HCT116 (cell line): ENCODE measurements at regions not wholly inside any gene's neighbourhood (a gene's known extent, or its start where the extent isn't known, plus 50 kb on each side); places are given as distances from the start of the nearest gene placed in this dataset.

Experiments
- ATAC-seq: fragments of 200-7000 bp; cut with Tn5 transposase; 2 replicates; pipeline ENCODE4 v1.9.1; 2020; ENCODE audit warnings: mild to moderate bottlenecking, moderate library complexity
- BruUV-seq: library from RNA; stranded (reverse); fragments of 400-500 nt; replicated peaks from 2 replicates; lab custom pipeline; 2021; lab: Mats Ljungman, UMichigan
- CTCF ChIA-PET: fragments of 300-600 bp; sonication (Branson Sonifier 250); formaldehyde crosslinking; loops from one replicate; lab custom pipeline; 2021; ENCODE audit warnings: antibody characterized with exemption; lab: Charles Lee
- POLR2A ChIA-PET: fragments of 300-600, 350-600 bp; sonication (Branson Sonifier 250); formaldehyde crosslinking; loops from one replicate; lab custom pipeline; 2021; ENCODE audit warnings: antibody characterized with exemption; lab: Charles Lee
- RAD21 ChIA-PET, 2 experiments: fragments of 300-600 bp; sonication (Branson Sonifier 250); formaldehyde crosslinking; loops; one replicate each; lab custom pipeline; 2023; ENCODE audit warnings: low total read pairs in 2 of 2; ENCODE audit not compliant: uncharacterized antibody in 2 of 2, unreplicated experiment in 2 of 2, low non-redundant PET in 1 of 2; lab: Charles Lee
- DNase-seq: peaks from one replicate; pipeline ENCODE4 v3.0.0-alpha.2; 2010; ENCODE audit warnings: low read depth, low spot score
- H2AFZ ChIP-seq: fragments of 200-600 bp; shearing (Covaris generic), sonication (generic); 2 replicates; pipeline ENCODE4 v1.6.1; 2017; ENCODE audit warnings: low read depth, mixed run types, mixed read lengths, antibody characterized with exemption, low read length; ENCODE audit not compliant: poor library complexity, severe bottlenecking
- H3K27ac ChIP-seq: 2 replicates; pipeline ENCODE4 v1.5.1; 2012; ENCODE audit warnings: low read depth, low read length
- H3K27me3 ChIP-seq: fragments of 200-600 bp; sonication (generic); 2 replicates; pipeline ENCODE4 v1.6.1; 2016; ENCODE audit warnings: mixed run types, low read length, mixed read lengths; ENCODE audit not compliant: insufficient read depth
- H3K36me3 ChIP-seq, 2 experiments: fragments of 200-500 bp in 1 of 2; fragments of 200-600 bp in 1 of 2; sonication (Bioruptor generic) in 1 of 2; sonication (generic) in 1 of 2; 2 replicates each; pipeline versions ENCODE4 v1.5.1 to v1.6.1; 2014 to 2016; ENCODE audit warnings: low read length in 2 of 2, inconsistent platforms in 1 of 2, mixed read lengths in 1 of 2, mixed run types in 1 of 2; ENCODE audit not compliant: insufficient read depth in 2 of 2, control insufficient read depth in 1 of 2
- H3K4me1 ChIP-seq, 2 experiments: fragments of 200-600 bp in 1 of 2; sonication (generic) in 1 of 2; 2 replicates each; pipeline versions ENCODE4 v1.5.1 to v1.6.1; 2012 to 2017; ENCODE audit warnings: low read length in 2 of 2, inconsistent platforms in 1 of 2, mild to moderate bottlenecking in 1 of 2, mixed read lengths in 1 of 2, mixed run types in 1 of 2, moderate library complexity in 1 of 2; ENCODE audit not compliant: insufficient read depth in 2 of 2, control insufficient read depth in 1 of 2
- H3K4me2 ChIP-seq: fragments of 200-600 bp; sonication (generic); 2 replicates; pipeline ENCODE4 v1.6.1; 2017; ENCODE audit warnings: mixed run types, low read length, mixed read lengths
- H3K4me3 ChIP-seq, 2 experiments: fragments of 200-600 bp in 1 of 2; sonication (generic) in 1 of 2; replicated peaks in 1 of 2; 2 replicates each; pipeline ENCODE4 v1.5.1; 2011 to 2016; ENCODE audit warnings: low read length in 2 of 2, control low read depth in 1 of 2, low read depth in 1 of 2, mild to moderate bottlenecking in 1 of 2, mixed read lengths in 1 of 2, mixed run types in 1 of 2
- H3K79me2 ChIP-seq: fragments of 200-600 bp; sonication (generic); 2 replicates; pipeline ENCODE4 v1.6.1; 2017; ENCODE audit warnings: mild to moderate bottlenecking, mixed run types, low read length, moderate library complexity, mixed read lengths; ENCODE audit not compliant: insufficient read depth
- H3K9ac ChIP-seq: fragments of 200-600 bp; sonication (generic); 2 replicates; pipeline ENCODE4 v1.6.1; 2016; ENCODE audit warnings: low read length, mixed read lengths
- H3K9me2 ChIP-seq: fragments of 200-600 bp; sonication (generic), shearing (Covaris generic); 2 replicates; pipeline ENCODE4 v1.6.1; 2017; ENCODE audit warnings: mixed run types, mild to moderate bottlenecking, moderate library complexity; ENCODE audit not compliant: insufficient read depth
- H3K9me3 ChIP-seq, 2 experiments: fragments of 200-500 bp in 1 of 2; fragments of 200-600 bp in 1 of 2; sonication (Bioruptor generic) in 1 of 2; sonication (generic) in 1 of 2; 2 replicates each; pipeline ENCODE4 v1.6.1; 2014 to 2017; ENCODE audit warnings: low read length in 2 of 2, mixed read lengths in 2 of 2, inconsistent platforms in 1 of 2, low read depth in 1 of 2, mild to moderate bottlenecking in 1 of 2, mixed run types in 1 of 2, moderate library complexity in 1 of 2; ENCODE audit not compliant: control insufficient read depth in 1 of 2, insufficient read depth in 1 of 2
- H4K20me1 ChIP-seq: fragments of 200-600 bp; sonication (generic), shearing (Covaris generic); 2 replicates; pipeline ENCODE4 v1.6.1; 2017; ENCODE audit warnings: mixed run types, mild to moderate bottlenecking, moderate library complexity; ENCODE audit not compliant: insufficient read depth
- ATF3 ChIP-seq: IDR thresholded peaks from 2 replicates; pipeline ENCODE4 v1.6.1; 2012
- CBX3 ChIP-seq: IDR thresholded peaks from 2 replicates; pipeline ENCODE4 v1.6.1; 2012; ENCODE audit warnings: low read depth
- CTCF ChIP-seq, 3 experiments: fragments of 200-600 bp in 1 of 3; sonication (generic) in 1 of 3; IDR thresholded peaks in 2 of 3; conservative IDR thresholded peaks in 1 of 3; 2 replicates each; pipeline ENCODE4 v1.5.1; 2012 to 2017; ENCODE audit warnings: low read depth in 2 of 3, low read length in 2 of 3, antibody characterized with exemption in 1 of 3, borderline replicate concordance in 1 of 3, control low read depth in 1 of 3, mild to moderate bottlenecking in 1 of 3, mixed read lengths in 1 of 3, mixed run types in 1 of 3, moderate library complexity in 1 of 3; ENCODE audit not compliant: insufficient read depth in 1 of 3
- EGR1 ChIP-seq: IDR thresholded peaks from 2 replicates; pipeline ENCODE4 v1.6.1; 2012; ENCODE audit warnings: low read depth
- ELF1 ChIP-seq: IDR thresholded peaks from 2 replicates; pipeline ENCODE4 v1.6.1; 2012; ENCODE audit warnings: low read depth, borderline replicate concordance
- JUND ChIP-seq: IDR thresholded peaks from 2 replicates; pipeline ENCODE4 v1.6.1; 2012
- MAX ChIP-seq: IDR thresholded peaks from 2 replicates; pipeline ENCODE4 v1.6.1; 2012
- POLR2A ChIP-seq: IDR thresholded peaks from 2 replicates; pipeline ENCODE4 v1.7.0; 2011; ENCODE audit warnings: borderline replicate concordance; ENCODE audit not compliant: insufficient read depth, insufficient read length; ENCODE audit errors: extremely low read depth
- RAD21 ChIP-seq: IDR thresholded peaks from 2 replicates; pipeline ENCODE4 v1.6.1; 2012; ENCODE audit warnings: low read depth, mild to moderate bottlenecking
- SIN3A ChIP-seq: IDR thresholded peaks from 2 replicates; pipeline ENCODE4 v1.6.1; 2012; ENCODE audit warnings: low read depth
- SRF ChIP-seq: IDR thresholded peaks from 2 replicates; pipeline ENCODE4 v1.6.1; 2012; ENCODE audit warnings: low read depth
- TCF7L2 ChIP-seq: IDR thresholded peaks from 2 replicates; pipeline ENCODE4 v1.7.0; 2011; ENCODE audit warnings: borderline replicate concordance, inconsistent platforms; ENCODE audit not compliant: insufficient read depth, insufficient read length; ENCODE audit errors: extremely low read depth
- YY1 ChIP-seq: IDR thresholded peaks from 2 replicates; pipeline ENCODE4 v1.6.1; 2011; ENCODE audit warnings: low read length, low read depth, moderate library complexity, mild to moderate bottlenecking; ENCODE audit not compliant: insufficient replicate concordance; ENCODE audit errors: extremely low read depth
- ZBTB33 ChIP-seq: IDR thresholded peaks from 2 replicates; pipeline ENCODE4 v1.6.1; 2011; ENCODE audit warnings: mild to moderate bottlenecking, low read length, moderate library complexity; ENCODE audit not compliant: insufficient replicate concordance; ENCODE audit errors: extremely low read depth
- ZNF274 ChIP-seq: fragments of 200-500 bp; sonication (Bioruptor generic); IDR thresholded peaks from 2 replicates; pipeline ENCODE4 v1.6.1; 2014; ENCODE audit warnings: mild to moderate bottlenecking, low read depth, low read length, inconsistent platforms
- intact Hi-C: fragments of 100-400 bp; cut with micrococcal nuclease; formaldehyde crosslinking; loops from 2 replicates; pipeline ENCODE4 v1.10.0; 2022

GRCh38 chr13:29933401-29933800 is 83.0 kb upstream of the UBL3 start:
- TF ChIP-seq SRF = no peak
- no peak for TF ChIP-seq TCF7L2
- no peak for TF ChIP-seq MAX
- no peak for TF ChIP-seq ZNF274
- no peak for TF ChIP-seq YY1
- TF ChIP-seq CTCF (IDR thresholded peaks at IDR 0.05 in 2 of 3, conservative IDR thresholded peaks at IDR 0.05 in 1 of 3; ENCODE audit: borderline replicate concordance in 1 of 3, insufficient read depth in 1 of 3, low read depth in 2 of 3, low read length in 2 of 3) = no peak
- no peak for TF ChIP-seq CBX3
- no peak for TF ChIP-seq RAD21
- TF ChIP-seq SIN3A = no peak
- TF ChIP-seq ZBTB33 = no peak
- TF ChIP-seq JUND = no peak
- no peak for TF ChIP-seq POLR2A
- TF ChIP-seq ATF3 = no peak
- no peak for TF ChIP-seq ELF1
- no peak for TF ChIP-seq EGR1
- DNase-seq (no peak), ATAC-seq (no peak)
- no TSS peak for BruUV-seq
- intact Hi-C loops = no loop called here
- ChIA-PET CTCF (no interaction called here), RAD21 (no interaction called here), POLR2A (no interaction called here)
- no peaks in the 10 kb centered on the region for H3K79me2 ChIP-seq
- H3K27me3 ChIP-seq = no peaks in the 10 kb centered on the region
- no peak overlapping the region for H3K4me2 ChIP-seq
- no peaks in the 10 kb centered on the region for H4K20me1 ChIP-seq
- no peak overlapping the region for H2AFZ ChIP-seq
- H3K4me1 ChIP-seq = no peaks in the 10 kb centered on the region
- no peaks in the 10 kb centered on the region for H3K36me3 ChIP-seq
- H3K4me3 ChIP-seq = no peak overlapping the region
- no peak overlapping the region for H3K27ac ChIP-seq
- no peak overlapping the region for H3K9ac ChIP-seq
- no peaks in the 10 kb centered on the region for H3K9me2 ChIP-seq
- H3K9me3 ChIP-seq = no peaks in the 10 kb centered on the region
